Chondrocyte (in vitro differentiated cells): ENCODE measurements at regions not wholly inside any gene's neighbourhood (a gene's known extent, or its start where the extent isn't known, plus 50 kb on each side); places are given as distances from the start of the nearest gene placed in this dataset.
A peak's percentile ranks its signal among the peaks of the same experiment; 100 is the strongest.

ENCODE experiments used
- DNase-seq: peaks from one replicate; pipeline ENCODE4 v3.0.0; 2021; ENCODE audit warnings: mixed read lengths, low spot score
- H3K27ac Mint-ChIP-seq: one replicate; pipeline ENCODE4 v1.8.0; 2021; ENCODE audit warnings: mild to moderate bottlenecking, moderate library complexity, mixed read lengths; ENCODE audit not compliant: unreplicated experiment
- H3K27me3 Mint-ChIP-seq: 2 replicates; pipeline ENCODE4 v1.8.0; 2021; ENCODE audit warnings: low read depth, mixed read lengths
- H3K36me3 Mint-ChIP-seq: 2 replicates; pipeline ENCODE4 v1.8.0; 2021; ENCODE audit warnings: low read depth, mixed read lengths
- H3K4me1 Mint-ChIP-seq: 2 replicates; pipeline ENCODE4 v1.8.0; 2021; ENCODE audit warnings: low read depth, mild to moderate bottlenecking, mixed read lengths
- H3K4me3 Mint-ChIP-seq: one replicate; pipeline ENCODE4 v1.8.0; 2021; ENCODE audit warnings: mild to moderate bottlenecking, moderate library complexity, mixed read lengths; ENCODE audit not compliant: unreplicated experiment
- H3K9me3 Mint-ChIP-seq: 2 replicates; pipeline ENCODE4 v1.8.0; 2021; ENCODE audit warnings: low read depth, mixed read lengths
- CTCF ChIP-seq: fragments of 200-600 bp; sonication (generic); IDR thresholded peaks from 2 replicates; pipeline ENCODE4 v1.5.0; 2021; ENCODE audit warnings: antibody characterized with exemption, mild to moderate bottlenecking, moderate library complexity

DNA sequence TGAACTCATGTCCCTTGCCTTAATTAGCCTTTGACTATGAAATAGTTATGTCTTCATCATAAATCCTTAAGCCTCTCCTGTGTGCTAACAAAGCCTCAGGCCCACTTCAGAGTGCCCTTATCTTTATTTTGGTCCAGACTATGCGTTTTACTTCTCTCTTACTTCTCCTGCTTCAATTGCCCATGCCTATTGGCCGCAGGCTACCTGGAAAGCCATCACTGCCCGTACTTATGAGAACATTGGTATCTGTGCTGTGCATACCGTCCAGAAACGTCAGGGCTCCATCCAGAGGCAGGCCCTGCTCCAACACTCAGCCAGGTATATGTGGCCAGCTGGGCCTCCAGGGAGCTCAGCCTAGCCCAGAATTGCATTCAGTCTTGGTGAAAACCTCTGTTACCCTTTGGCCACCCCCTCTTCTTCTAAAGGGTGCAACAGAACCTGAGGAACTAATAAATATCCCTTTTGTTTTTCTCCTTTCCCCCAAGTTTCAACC, 212.4 kb upstream of the MTPN start:
- Mint-ChIP-seq H3K27me3 (peaks cover 11% of the 10 kb centered on the region), H3K4me3 (no peak overlapping the region), H3K27ac (no peak overlapping the region), H3K4me1 (no peaks in the 10 kb centered on the region), H3K36me3 (no peaks in the 10 kb centered on the region), H3K9me3 (peaks cover 8% of the 10 kb centered on the region)
- no peak for TF ChIP-seq CTCF
- DNase-seq = no peak

GRCh38 chr7:136186281-136186680, 209.1 kb upstream of the MTPN start:
- no peaks in the 10 kb centered on the region for H3K36me3 Mint-ChIP-seq
- DNase-seq = no peak
- TF ChIP-seq CTCF = no peak
- H3K4me3 Mint-ChIP-seq = no peak overlapping the region
- peaks cover 14% of the 10 kb centered on the region for H3K27me3 Mint-ChIP-seq
- H3K9me3 Mint-ChIP-seq = no peaks in the 10 kb centered on the region
- H3K4me1 Mint-ChIP-seq = no peaks in the 10 kb centered on the region
- H3K27ac Mint-ChIP-seq = no peak overlapping the region

- DNase-seq = no peak
- Mint-ChIP-seq H3K4me1 (no peaks in the 10 kb centered on the region), H3K4me3 (no peak overlapping the region), H3K27ac (no peak overlapping the region), H3K36me3 (no peaks in the 10 kb centered on the region), H3K9me3 (no peaks in the 10 kb centered on the region), H3K27me3 (peaks cover 14% of the 10 kb centered on the region)
- TF ChIP-seq CTCF = no peak
Measured at GRCh38 chr7:136184719-136185118, 207.6 kb upstream of the MTPN start.

GRCh38 chr7:136183981-136184380, 206.8 kb upstream of the MTPN start:
- H3K27me3 Mint-ChIP-seq = peaks cover 13% of the 10 kb centered on the region
- peak; percentile 62 for TF ChIP-seq CTCF
- H3K36me3 Mint-ChIP-seq = no peaks in the 10 kb centered on the region
- H3K4me3 Mint-ChIP-seq = no peak overlapping the region
- H3K9me3 Mint-ChIP-seq = no peaks in the 10 kb centered on the region
- no peak for DNase-seq
- H3K4me1 Mint-ChIP-seq = no peaks in the 10 kb centered on the region
- H3K27ac Mint-ChIP-seq = no peak overlapping the region

GRCh38 chr7:136180984-136181383, 203.8 kb upstream of the MTPN start:
- Mint-ChIP-seq H3K4me1 (no peaks in the 10 kb centered on the region), H3K9me3 (no peaks in the 10 kb centered on the region), H3K4me3 (no peak overlapping the region), H3K27ac (no peak overlapping the region), H3K36me3 (no peaks in the 10 kb centered on the region), H3K27me3 (peaks cover 9% of the 10 kb centered on the region)
- TF ChIP-seq CTCF = no peak
- no peak for DNase-seq
